ENCODE measurements at regions not wholly inside any gene's neighbourhood (a gene's known extent, or its start where the extent isn't known, plus 50 kb on each side); places are given as distances from the start of the nearest gene placed in this dataset.

DNA sequence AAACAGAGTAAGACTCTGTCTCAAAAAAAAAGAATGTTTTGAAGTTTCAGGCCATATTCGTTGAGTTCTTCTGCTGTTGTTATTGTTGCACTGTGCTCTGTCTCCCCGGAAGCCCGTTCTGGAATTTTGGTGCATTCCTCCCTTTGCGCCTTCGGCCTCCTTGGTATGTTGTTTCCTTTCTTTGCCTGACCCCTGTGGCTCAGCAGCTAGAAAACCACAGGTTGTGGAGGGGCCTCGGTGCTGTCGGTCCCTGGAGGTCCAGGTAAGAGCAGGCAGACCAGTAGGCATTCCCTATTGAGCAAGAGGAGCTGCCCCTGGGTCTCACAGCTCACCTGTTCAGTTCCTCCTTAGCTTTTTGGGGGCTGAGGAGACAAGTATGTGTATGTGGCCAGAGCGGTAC, 51.0 kb upstream of the DLG1 start:
- no peak for DNase-seq (ENCODE audit: low read depth)
